ENCODE measurements at regions not wholly inside any gene's neighbourhood (a gene's known extent, or its start where the extent isn't known, plus 50 kb on each side); places are given as distances from the start of the nearest gene placed in this dataset.

GRCh38 chr18:1102848-1103247 lies 198.2 kb downstream of the ADCYAP1 start:
- TF ChIP-seq POLR2A (IDR thresholded peaks at IDR 0.05; ENCODE audit: low read depth, low read length) (no peak), POLR2AphosphoS5 (IDR thresholded peaks at IDR 0.05; ENCODE audit: low read depth, low read length) (no peak), SPI1 (IDR thresholded peaks at IDR 0.05; ENCODE audit: low read depth, low read length) (no peak), PAX5 (IDR thresholded peaks at IDR 0.05; ENCODE audit: insufficient read depth, low read length, severe bottlenecking) (no peak), POU2F2 (IDR thresholded peaks at IDR 0.05; ENCODE audit: low read depth, low read length) (no peak)

Data from GM12891 (cell line).